AG04450 (cell line): ENCODE measurements at regions not wholly inside any gene's neighbourhood (a gene's known extent, or its start where the extent isn't known, plus 50 kb on each side); places are given as distances from the start of the nearest gene placed in this dataset.

ENCODE experiments used
- CTCF ChIA-PET: fragments of 300-600, 350-600 bp; formaldehyde crosslinking; extraction: SDS; loops from one replicate; lab custom pipeline; 2022; ENCODE audit warnings: antibody characterized with exemption, inconsistent platforms; lab: Charles Lee
- POLR2A ChIA-PET: fragments of 350-600 bp; formaldehyde crosslinking; extraction: SDS; loops from one replicate; lab custom pipeline; 2021; ENCODE audit warnings: antibody characterized with exemption, inconsistent platforms; lab: Yijun Ruan, JAX
- DNase-seq: peaks from one replicate; pipeline ENCODE4 v3.0.0-alpha.2; 2011; ENCODE audit warnings: low read depth, low spot score
- H3K27ac ChIP-seq: one replicate; pipeline ENCODE4 v1.5.1; 2012; ENCODE audit warnings: low read depth, low read length, control low read depth
- H3K27me3 ChIP-seq: one replicate; pipeline ENCODE4 v1.6.0; 2012; ENCODE audit warnings: low read length; ENCODE audit not compliant: control insufficient read depth, insufficient read depth
- H3K4me3 ChIP-seq: 2 replicates; pipeline ENCODE4 v1.5.1; 2011; ENCODE audit warnings: mild to moderate bottlenecking, low read depth, low read length, control low read depth
- H3K9me3 ChIP-seq: 2 replicates; pipeline ENCODE4 v1.5.1; 2012; ENCODE audit warnings: low read length; ENCODE audit not compliant: control insufficient read depth, insufficient read depth
- TF ChIP-seq, protein P1 (sequence below): IDR thresholded peaks from 2 replicates; pipeline ENCODE4 v1.5.1; 2011; ENCODE audit warnings: low read depth, low read length, control low read depth, inconsistent platforms

DNA sequence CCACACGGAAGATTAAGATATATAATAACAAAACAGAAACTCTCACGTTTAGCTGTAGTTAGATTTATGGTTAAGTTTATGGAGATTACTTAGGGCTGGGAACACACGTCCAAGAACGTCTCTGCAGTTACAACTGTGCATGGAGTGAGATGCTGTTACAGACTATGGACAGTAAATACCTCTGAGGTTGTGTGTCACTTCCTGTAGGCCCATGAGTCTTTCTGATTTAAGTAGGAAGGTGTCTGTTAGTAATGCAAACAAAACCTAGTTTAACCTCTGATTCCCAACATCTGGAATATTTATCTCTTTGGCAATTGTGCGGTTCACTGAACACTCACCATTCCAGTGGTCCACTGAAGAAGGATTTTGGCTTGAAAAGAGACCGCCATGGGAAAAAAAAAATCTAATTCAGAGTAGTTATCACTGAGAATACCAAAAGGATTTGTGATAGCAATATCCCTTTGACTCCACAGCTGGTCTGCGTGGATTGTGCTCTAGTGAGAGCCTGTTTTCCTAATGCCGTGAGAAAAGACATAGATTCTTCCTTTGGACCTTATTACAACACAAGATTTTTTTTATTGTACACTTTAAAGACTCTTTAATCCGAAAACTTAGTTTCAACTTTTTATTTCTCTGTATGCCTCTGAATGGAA lies 478.2 kb upstream of the CITED2 start:
- H3K9me3 ChIP-seq, result no peaks in the 10 kb centered on the region
- POLR2A ChIA-PET, result interaction anchor here (1.0 to 2.8 kb wide), 3 partner anchors 88 to 483 kb away, joined by 3 to 16 read pairs (median 6); partner anchors contain the start of gene CITED2
- H3K4me3 ChIP-seq, result no peak overlapping the region
- peak overlapping the region; percentile 53 for H3K27ac ChIP-seq
- CTCF ChIA-PET, result interaction anchor here (1.3 kb wide), 1 partner anchor 483 kb away, joined by 3 read pairs; no protein-coding TSS in a partner anchor
- DNase-seq, result peak; percentile 70
- TF ChIP-seq, protein P1, sequence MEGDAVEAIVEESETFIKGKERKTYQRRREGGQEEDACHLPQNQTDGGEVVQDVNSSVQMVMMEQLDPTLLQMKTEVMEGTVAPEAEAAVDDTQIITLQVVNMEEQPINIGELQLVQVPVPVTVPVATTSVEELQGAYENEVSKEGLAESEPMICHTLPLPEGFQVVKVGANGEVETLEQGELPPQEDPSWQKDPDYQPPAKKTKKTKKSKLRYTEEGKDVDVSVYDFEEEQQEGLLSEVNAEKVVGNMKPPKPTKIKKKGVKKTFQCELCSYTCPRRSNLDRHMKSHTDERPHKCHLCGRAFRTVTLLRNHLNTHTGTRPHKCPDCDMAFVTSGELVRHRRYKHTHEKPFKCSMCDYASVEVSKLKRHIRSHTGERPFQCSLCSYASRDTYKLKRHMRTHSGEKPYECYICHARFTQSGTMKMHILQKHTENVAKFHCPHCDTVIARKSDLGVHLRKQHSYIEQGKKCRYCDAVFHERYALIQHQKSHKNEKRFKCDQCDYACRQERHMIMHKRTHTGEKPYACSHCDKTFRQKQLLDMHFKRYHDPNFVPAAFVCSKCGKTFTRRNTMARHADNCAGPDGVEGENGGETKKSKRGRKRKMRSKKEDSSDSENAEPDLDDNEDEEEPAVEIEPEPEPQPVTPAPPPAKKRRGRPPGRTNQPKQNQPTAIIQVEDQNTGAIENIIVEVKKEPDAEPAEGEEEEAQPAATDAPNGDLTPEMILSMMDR, result no peak
- H3K27me3 ChIP-seq, result no peaks in the 10 kb centered on the region

DNA sequence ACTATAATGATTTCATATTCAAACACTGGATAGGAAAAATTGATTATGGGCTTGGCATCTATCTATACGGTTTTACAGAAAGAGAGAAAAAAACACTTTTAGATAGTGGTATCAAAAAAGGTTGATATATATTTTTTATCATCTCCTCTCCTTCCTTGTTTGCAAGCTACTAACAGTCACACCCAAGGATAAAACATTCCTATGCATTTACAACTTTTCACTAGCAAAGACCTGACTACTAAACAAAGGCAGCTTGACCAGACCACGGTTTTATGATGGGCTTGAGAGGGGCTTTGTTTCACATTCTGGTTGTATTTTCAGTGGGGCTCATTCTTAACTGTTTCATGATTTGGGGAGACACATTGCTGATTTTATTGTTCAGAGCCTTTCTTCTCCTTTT lies 477.6 kb upstream of the CITED2 start:
- TF ChIP-seq, protein P1, result no peak
- CTCF ChIA-PET, result interaction anchor here (1.3 kb wide), 1 partner anchor 483 kb away, joined by 3 read pairs; no protein-coding TSS in a partner anchor
- H3K9me3 ChIP-seq, result no peaks in the 10 kb centered on the region
- H3K27me3 ChIP-seq, result no peaks in the 10 kb centered on the region
- no peak overlapping the region for H3K4me3 ChIP-seq
- H3K27ac ChIP-seq, result peak overlapping the region; percentile 53
- POLR2A ChIA-PET, result interaction anchor here (0.6 to 1.0 kb wide), 2 partner anchors 11 to 88 kb away, joined by 3 to 5 read pairs; no protein-coding TSS in a partner anchor
- no peak for DNase-seq

DNA sequence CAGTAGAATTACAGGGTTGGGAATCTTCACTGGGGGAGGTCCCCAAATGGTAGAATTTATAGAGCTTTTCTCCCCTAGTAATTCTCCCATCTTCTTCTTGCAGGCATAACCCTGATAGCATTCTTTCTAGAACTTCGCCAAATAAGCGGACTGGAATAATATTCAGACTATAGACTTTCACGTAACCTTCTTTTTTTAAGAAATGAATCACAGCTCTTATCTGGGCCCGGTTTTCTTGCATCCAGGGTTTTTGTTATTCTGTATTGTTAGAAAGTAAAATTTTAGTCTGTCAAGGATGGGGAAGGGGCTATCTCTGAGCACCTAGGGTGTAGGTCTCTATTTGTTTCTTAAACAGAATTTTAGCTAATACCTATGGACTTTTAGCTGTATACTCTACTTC lies 476.8 kb upstream of the CITED2 start:
- no peak for DNase-seq
- ChIA-PET CTCF (no interaction called here), POLR2A (interaction anchor here (0.6 kb wide), 1 partner anchor 476 kb away, joined by 3 read pairs; the partner anchor contains the start of gene CITED2)
- TF ChIP-seq, protein P1, result no peak
- Histone ChIP-seq H3K9me3 (no peaks in the 10 kb centered on the region), H3K4me3 (no peak overlapping the region), H3K27me3 (no peaks in the 10 kb centered on the region), H3K27ac (no peak overlapping the region)

DNA sequence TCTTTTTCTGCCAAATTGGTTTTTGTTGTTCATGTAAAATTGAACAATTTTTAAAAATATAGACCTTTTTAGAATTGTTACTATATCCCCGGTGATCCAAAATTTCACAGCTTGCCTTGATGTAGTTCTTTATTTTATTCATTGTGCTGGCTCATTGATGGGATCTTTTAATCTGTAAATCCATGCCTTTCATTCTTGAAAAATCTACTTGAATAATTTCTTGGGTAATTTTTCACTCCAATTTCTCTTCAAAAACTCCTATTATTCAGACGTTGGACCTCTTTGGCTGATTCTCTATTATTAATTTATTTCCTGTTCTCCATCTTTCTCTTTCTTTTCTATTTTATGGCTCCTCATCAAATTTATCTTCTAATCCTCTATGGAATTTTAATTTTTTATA lies 476.1 kb upstream of the CITED2 start:
- H3K9me3 ChIP-seq, result no peaks in the 10 kb centered on the region
- no peak for DNase-seq
- TF ChIP-seq, protein P1, result no peak
- ChIA-PET CTCF (no interaction called here), POLR2A (no interaction called here)
- no peak overlapping the region for H3K4me3 ChIP-seq
- H3K27ac ChIP-seq, result no peak overlapping the region
- H3K27me3 ChIP-seq, result no peaks in the 10 kb centered on the region

DNA sequence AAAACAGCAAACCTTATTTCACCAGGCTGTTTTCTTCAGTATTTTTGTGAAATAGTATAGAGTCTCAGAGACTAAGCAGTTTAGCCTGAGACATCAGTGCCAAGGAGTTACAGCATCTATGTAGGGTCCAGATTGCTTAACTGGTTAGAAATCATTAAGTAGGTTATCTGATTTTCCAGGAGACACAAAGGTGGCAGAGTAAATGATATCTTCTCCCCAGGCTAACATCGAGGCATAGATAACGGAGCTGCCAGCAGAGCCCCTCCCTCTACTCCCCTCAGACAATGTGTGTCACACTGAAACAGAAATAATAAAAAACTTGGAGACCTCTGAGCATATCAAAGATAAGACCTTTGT lies 473.0 kb upstream of the CITED2 start:
- ChIA-PET POLR2A (no interaction called here), CTCF (no interaction called here)
- TF ChIP-seq, protein P1, result no peak
- DNase-seq, result no peak
- H3K27ac ChIP-seq, result no peak overlapping the region
- no peaks in the 10 kb centered on the region for H3K9me3 ChIP-seq
- H3K4me3 ChIP-seq, result no peak overlapping the region
- H3K27me3 ChIP-seq, result no peaks in the 10 kb centered on the region
